ENCODE measurements at regions not wholly inside any gene's neighbourhood (a gene's known extent, or its start where the extent isn't known, plus 50 kb on each side); places are given as distances from the start of the nearest gene placed in this dataset.

GRCh38 chr14:38505221-38505972 is 249.5 kb upstream of the CLEC14A start:
- DNase-seq: no peak

DNA sequence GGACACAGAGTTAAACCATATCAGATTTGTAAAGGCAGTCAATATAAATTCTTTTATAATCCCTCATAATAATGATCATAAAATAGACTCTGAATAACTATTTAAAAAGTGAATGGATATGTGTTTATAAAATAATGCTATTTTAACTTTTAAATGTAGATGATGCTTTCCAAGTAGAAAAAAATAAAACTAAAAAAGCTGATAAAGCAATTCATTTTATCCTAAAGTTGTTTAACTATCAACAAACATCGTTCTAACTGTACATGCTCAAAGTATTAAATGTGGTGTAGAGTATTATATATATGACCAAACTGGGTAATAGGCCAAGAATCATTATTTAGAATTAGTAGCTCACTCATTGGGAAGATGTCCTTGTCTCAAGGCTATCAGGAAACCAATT is 248.3 kb upstream of the CLEC14A start:
- no peak for DNase-seq

- no peak for DNase-seq
These were observed 246.3 kb upstream of the CLEC14A start for GRCh38 chr14:38502239-38502638.

DNA sequence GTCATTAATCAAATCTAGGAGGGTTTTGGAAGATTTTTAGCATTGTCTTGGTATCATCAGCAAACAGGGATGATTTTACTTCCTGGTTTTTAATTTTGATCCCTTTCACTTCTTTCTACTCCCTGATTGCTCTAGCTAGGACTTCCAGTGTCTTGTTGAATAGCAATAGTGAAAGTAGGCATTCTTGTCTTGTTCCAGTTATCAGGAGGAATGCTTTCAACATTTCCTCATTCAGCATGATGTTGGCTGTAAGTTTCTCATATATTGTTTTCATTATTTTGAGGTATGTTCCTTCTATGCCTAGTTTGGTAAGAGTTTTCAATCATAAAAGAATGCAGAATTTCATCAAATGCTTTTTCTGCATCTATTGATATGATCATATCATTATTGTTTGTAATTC is 244.2 kb upstream of the CLEC14A start:
- DNase-seq: no peak

DNA sequence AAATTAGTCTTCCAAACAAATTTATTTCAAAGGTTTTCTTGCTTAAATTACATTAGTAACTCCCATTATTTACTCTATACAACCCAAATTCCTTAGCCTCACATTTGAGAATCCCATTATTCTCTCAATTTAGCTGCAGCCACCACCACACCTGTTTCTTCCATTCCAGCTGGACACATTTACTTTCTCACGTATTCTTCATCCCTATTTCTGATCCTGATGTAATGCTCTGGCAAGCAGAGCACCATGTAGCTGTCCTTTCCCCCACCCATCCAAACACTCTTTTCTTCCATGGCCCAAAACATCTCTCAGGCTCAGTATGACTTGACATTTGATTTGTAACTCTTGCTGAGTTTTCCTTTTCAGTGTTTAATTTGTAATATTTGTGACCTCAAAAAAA is 240.2 kb upstream of the CLEC14A start:
- no peak for DNase-seq

GRCh38 chr14:38490273-38490672 is 234.4 kb upstream of the CLEC14A start:
- no peak for DNase-seq

DNA sequence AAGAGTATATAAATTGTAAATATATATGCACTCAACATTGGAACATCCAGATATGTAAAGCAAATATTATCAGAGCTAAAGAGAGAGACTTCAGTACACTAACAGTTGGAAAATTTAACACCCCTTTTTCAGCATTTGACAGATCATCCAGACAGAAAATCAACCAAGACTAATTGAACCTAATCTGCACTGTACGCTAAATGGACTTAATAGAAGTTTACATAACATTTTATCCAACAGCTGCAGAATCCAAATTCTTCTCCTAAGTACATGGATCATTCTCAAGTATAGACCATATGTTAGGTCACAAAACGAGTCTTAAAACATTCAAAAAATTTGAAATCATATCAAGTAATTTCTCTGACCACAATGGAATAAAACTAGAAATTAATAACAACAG is 229.1 kb upstream of the CLEC14A start:
- DNase-seq: no peak

DNA sequence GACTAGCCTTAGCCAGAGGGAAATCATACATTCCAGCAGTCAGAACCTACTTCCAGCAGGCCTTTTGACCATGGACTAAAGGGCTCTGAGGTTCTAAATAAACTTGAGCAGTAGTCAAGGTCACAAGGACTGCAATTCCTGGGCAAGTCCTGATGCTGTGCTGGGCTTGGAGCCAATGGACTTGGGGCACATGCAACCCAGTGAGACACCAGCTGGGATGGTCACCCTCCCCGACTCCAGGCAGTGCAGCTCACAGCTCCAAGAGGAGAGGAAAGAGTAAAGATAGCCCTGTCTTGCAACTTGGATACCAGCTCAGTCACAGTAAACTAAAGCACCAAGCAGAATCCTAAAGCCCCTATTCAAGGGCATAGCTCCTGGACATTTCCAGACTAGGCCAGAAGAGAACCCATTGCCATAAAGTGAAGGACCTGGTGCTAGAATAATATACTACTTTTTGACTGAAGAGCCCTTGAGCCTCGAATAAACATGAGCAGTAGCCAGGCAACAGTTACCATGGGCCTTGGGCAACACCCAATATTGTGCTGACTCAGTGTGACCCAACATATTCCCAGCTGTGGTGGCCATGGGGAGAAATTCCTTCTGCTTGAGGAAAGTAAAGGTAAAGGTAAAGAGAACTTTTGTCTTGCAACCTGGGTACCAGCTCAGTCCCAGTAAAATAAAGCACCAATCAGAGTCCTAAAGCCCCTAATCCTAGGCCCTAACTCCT is 226.2 kb upstream of the CLEC14A start:
- DNase-seq: no peak

- no peak for DNase-seq
These were observed 213.3 kb upstream of the CLEC14A start for GRCh38 chr14:38469156-38469555.

DNA sequence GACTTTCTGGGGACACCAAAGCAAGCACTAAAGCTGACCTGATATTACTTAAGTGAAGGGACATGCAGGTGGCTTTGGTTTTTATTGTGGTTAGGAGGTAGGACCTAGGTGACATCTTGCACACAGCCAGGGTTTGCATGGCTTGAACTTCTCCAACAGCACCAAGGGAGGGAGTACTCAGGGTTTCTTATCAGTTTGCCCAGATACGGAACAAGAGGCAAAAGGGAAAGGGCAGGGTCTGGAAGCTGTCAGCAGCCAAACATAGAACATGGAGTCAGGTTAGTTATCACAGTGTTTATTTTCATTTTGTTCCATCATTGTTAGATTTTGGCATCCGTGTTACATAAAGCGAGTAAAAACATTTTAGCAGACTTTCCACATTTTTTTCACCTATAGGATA is 186.3 kb upstream of the CLEC14A start:
- no peak for DNase-seq

GRCh38 chr14:38432186-38432585 is 176.3 kb upstream of the CLEC14A start:
- DNase-seq: no peak

GRCh38 chr14:38431156-38431555 is 175.3 kb upstream of the CLEC14A start:
- no peak for DNase-seq

- no peak for DNase-seq
These were observed 174.6 kb upstream of the CLEC14A start for GRCh38 chr14:38430522-38430921.

- no peak for DNase-seq
These were observed 169.6 kb upstream of the CLEC14A start for GRCh38 chr14:38425324-38425976.

- no peak for DNase-seq
These were observed 164.2 kb upstream of the CLEC14A start for GRCh38 chr14:38420048-38420447.

GRCh38 chr14:38419579-38419978 is 163.7 kb upstream of the CLEC14A start:
- DNase-seq: no peak

DNA sequence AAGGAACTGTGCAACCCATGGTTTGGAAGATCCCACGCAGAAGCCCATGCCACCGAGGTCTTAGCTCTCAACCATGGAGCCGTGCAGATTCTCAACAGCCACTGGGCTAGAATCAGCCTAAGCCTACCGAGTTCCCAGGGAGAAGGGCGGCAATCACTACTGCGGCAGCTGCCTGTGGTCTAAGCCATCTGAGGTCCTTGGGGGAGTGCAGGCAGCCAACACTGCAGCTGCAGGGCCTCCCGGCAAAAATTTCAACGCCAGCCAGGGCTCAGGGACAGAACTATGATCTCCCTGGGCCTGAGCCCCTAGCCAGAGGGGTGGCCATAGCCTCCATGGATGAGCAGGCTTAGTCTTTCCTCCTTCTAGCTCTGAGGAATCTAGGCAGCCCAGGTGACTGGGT is 156.8 kb upstream of the CLEC14A start:
- no peak for DNase-seq

GRCh38 chr14:38410442-38410841 is 154.5 kb upstream of the CLEC14A start:
- no peak for DNase-seq

GRCh38 chr14:38409071-38409705 is 153.3 kb upstream of the CLEC14A start:
- no peak for DNase-seq

DNA sequence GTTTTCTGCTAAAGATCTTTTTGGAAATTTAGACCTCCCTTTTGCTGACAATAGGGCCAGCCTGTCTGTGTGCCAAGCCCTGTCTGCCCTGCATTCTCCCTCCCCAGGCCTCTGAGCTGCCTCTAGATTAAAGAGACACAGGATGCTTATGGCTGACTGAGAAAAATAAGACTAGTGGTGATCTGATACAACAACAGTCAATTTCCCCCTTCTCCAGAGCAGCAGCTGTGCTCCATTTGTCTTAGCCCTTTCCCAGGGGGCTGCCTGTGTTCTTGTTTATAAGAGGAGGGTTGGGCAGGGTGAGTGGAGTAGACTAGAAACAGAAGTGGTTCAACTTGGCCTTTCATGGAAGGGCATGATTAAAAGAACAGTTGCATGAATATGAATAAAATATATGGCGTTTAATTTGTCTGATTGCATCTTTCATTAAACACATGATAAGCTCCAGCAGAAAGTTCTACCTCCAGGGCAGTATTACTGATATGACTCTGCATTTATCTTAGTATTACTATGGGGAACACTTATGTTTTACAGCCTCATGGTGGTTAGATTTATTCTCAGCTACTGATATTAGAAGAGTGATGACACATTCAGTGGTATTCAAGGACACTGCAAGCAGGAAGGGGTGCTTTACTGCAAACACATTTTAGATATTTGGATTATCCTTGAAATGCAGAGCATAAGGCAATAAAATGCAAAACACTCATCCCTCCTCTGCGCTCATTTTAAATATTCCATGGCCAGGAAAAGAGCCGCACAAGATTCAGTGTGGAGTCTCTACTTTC is 150.2 kb upstream of the CLEC14A start:
- no peak for DNase-seq

DNA sequence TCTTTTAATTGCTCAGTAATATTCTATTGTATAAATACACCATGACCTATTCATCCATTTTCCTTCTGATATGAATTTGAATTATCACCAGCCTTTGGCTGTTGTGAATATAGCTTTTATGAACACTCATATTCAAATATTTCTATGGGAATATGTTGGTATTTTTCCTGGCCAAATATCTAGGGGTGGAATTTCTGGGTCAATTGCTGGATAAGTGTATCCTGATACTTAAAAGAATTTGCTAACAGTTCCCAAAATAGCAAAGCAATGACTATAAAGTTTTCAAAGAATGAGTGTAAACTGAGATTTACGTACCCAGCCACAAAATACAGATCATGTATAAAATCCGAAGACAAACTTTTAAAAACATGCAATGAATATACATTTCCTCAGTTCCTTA is 148.7 kb upstream of the CLEC14A start:
- DNase-seq: no peak

DNA sequence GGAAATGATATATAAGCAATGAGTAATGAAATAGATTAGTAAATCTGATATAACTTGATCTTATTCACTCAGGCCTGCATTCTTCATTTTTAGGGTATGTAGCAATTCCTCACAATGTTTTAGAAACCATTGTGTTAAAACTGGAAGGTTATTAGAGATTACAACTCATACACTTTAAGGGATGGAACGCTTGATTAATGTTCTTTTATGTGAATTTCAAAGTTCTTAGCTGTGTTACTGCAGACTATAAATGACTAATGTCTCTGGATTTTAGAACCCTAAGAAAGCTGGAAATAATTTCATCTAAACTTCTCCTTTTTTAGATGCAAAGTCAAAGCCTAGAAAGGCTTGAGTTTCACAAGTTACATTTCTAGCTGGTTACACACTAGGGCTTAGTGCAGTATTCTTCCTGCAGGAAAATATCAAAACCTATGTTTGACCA is 148.2 kb upstream of the CLEC14A start:
- no peak for DNase-seq

DNA sequence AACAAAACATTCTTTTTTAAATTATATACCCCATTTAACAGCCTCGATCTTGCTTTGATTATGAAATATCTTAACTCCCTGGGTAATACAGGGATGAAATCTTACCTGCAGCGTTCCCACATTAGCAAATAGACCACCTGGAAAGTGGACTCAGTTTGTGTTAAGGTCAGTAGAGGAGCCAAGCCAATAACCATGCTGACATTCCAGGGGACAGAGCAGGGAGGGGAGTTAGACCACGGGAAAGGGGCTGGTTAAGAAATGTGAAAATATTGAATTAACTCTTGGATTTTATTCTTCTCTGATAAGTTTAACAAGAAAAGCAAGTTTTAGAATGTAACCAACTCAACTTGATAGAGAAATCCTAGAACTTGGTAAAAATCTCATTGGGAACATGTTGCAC is 144.9 kb upstream of the CLEC14A start:
- DNase-seq: no peak
